ENCODE measurements at regions not wholly inside any gene's neighbourhood (a gene's known extent, or its start where the extent isn't known, plus 50 kb on each side); places are given as distances from the start of the nearest gene placed in this dataset.
"Not testable (repeated sequence)": the region's sequence is repeated elsewhere in the genome, so short reads cannot be mapped to it uniquely, and the experiment has no call there.

GRCh38 chr2:87685558-87685957, 62.3 kb upstream of the PLGLB2 start:
- not testable (repeated sequence) for H3K4me2 ChIP-seq (ENCODE audit: low read length, poor library complexity, severe bottlenecking); H3K4me3 ChIP-seq (ENCODE audit: insufficient read depth in 1 of 2, low read depth in 1 of 2, low read length in 2 of 2); H2BK15ac ChIP-seq (ENCODE audit: low read depth, poor library complexity, severe bottlenecking); H2BK5ac ChIP-seq (ENCODE audit: low read depth, low read length, poor library complexity, severe bottlenecking); H4K8ac ChIP-seq (ENCODE audit: low read length); H2AK5ac ChIP-seq (ENCODE audit: low read length, severe bottlenecking); H2BK12ac ChIP-seq (ENCODE audit: low read length in 2 of 2); H3K18ac ChIP-seq (ENCODE audit: low read depth in 1 of 2, low read length in 2 of 2); H4K91ac ChIP-seq (ENCODE audit: low read length); H3K4me1 ChIP-seq (ENCODE audit: control insufficient read depth, insufficient read depth, low read depth, low read length); H3K4ac ChIP-seq (ENCODE audit: low read depth in 1 of 2, low read length in 2 of 2); H3K36me3 ChIP-seq (ENCODE audit: control insufficient read depth in 1 of 2, insufficient read depth in 2 of 2, low read depth in 1 of 2, low read length in 2 of 2); H3K23ac ChIP-seq (ENCODE audit: low read length in 2 of 2); H2AFZ ChIP-seq (ENCODE audit: low read depth, low read length); DNase-seq; H3K14ac ChIP-seq (ENCODE audit: low read length in 2 of 2); H3K27ac ChIP-seq (ENCODE audit: low read length, poor library complexity, severe bottlenecking); H3K27me3 ChIP-seq (ENCODE audit: control insufficient read depth in 1 of 2, insufficient read depth in 1 of 2, low read length in 2 of 2); H3K79me1 ChIP-seq (replicated peaks; ENCODE audit: low read length, poor library complexity, severe bottlenecking); H3K9ac ChIP-seq (ENCODE audit: low read length); H3K9me3 ChIP-seq (ENCODE audit: control insufficient read depth, low read length); H2BK120ac ChIP-seq (ENCODE audit: low read depth, low read length)
- 100% methylated on average over 1 of the region's 11 CpGs for WGBS

- H3K79me1 ChIP-seq (replicated peaks; ENCODE audit: low read length, poor library complexity, severe bottlenecking); H4K8ac ChIP-seq (ENCODE audit: low read length); H2BK15ac ChIP-seq (ENCODE audit: low read depth, poor library complexity, severe bottlenecking); H3K4me3 ChIP-seq (ENCODE audit: insufficient read depth in 1 of 2, low read depth in 1 of 2, low read length in 2 of 2); H2BK5ac ChIP-seq (ENCODE audit: low read depth, low read length, poor library complexity, severe bottlenecking); H3K14ac ChIP-seq (ENCODE audit: low read length in 2 of 2); DNase-seq; H4K91ac ChIP-seq (ENCODE audit: low read length); H3K9me3 ChIP-seq (ENCODE audit: control insufficient read depth, low read length); H3K36me3 ChIP-seq (ENCODE audit: control insufficient read depth in 1 of 2, insufficient read depth in 2 of 2, low read depth in 1 of 2, low read length in 2 of 2); H3K27ac ChIP-seq (ENCODE audit: low read length, poor library complexity, severe bottlenecking); H3K27me3 ChIP-seq (ENCODE audit: control insufficient read depth in 1 of 2, insufficient read depth in 1 of 2, low read length in 2 of 2); H2AK5ac ChIP-seq (ENCODE audit: low read length, severe bottlenecking); H3K4me1 ChIP-seq (ENCODE audit: control insufficient read depth, insufficient read depth, low read depth, low read length); H2AFZ ChIP-seq (ENCODE audit: low read depth, low read length); H2BK12ac ChIP-seq (ENCODE audit: low read length in 2 of 2); H2BK120ac ChIP-seq (ENCODE audit: low read depth, low read length); H3K9ac ChIP-seq (ENCODE audit: low read length); H3K4me2 ChIP-seq (ENCODE audit: low read length, poor library complexity, severe bottlenecking); H3K23ac ChIP-seq (ENCODE audit: low read length in 2 of 2); H3K4ac ChIP-seq (ENCODE audit: low read depth in 1 of 2, low read length in 2 of 2); H3K18ac ChIP-seq (ENCODE audit: low read depth in 1 of 2, low read length in 2 of 2): not testable (repeated sequence)
- no CpG with 5 or more reads among the region's 7 CpGs for WGBS
These were observed 60.9 kb upstream of the PLGLB2 start for GRCh38 chr2:87686873-87687549.

GRCh38 chr2:87687550-87688270, 60.2 kb upstream of the PLGLB2 start:
- H2BK5ac ChIP-seq (ENCODE audit: low read depth, low read length, poor library complexity, severe bottlenecking); H3K14ac ChIP-seq (ENCODE audit: low read length in 2 of 2); H4K91ac ChIP-seq (ENCODE audit: low read length); H3K27me3 ChIP-seq (ENCODE audit: control insufficient read depth in 1 of 2, insufficient read depth in 1 of 2, low read length in 2 of 2); H2BK120ac ChIP-seq (ENCODE audit: low read depth, low read length); H2AK5ac ChIP-seq (ENCODE audit: low read length, severe bottlenecking); H3K27ac ChIP-seq (ENCODE audit: low read length, poor library complexity, severe bottlenecking); H3K18ac ChIP-seq (ENCODE audit: low read depth in 1 of 2, low read length in 2 of 2); H3K4me3 ChIP-seq (ENCODE audit: insufficient read depth in 1 of 2, low read depth in 1 of 2, low read length in 2 of 2); H2BK12ac ChIP-seq (ENCODE audit: low read length in 2 of 2); H3K4ac ChIP-seq (ENCODE audit: low read depth in 1 of 2, low read length in 2 of 2); H3K9me3 ChIP-seq (ENCODE audit: control insufficient read depth, low read length); H4K8ac ChIP-seq (ENCODE audit: low read length); H2AFZ ChIP-seq (ENCODE audit: low read depth, low read length); H3K79me1 ChIP-seq (replicated peaks; ENCODE audit: low read length, poor library complexity, severe bottlenecking); H3K9ac ChIP-seq (ENCODE audit: low read length); H3K4me1 ChIP-seq (ENCODE audit: control insufficient read depth, insufficient read depth, low read depth, low read length); H3K36me3 ChIP-seq (ENCODE audit: control insufficient read depth in 1 of 2, insufficient read depth in 2 of 2, low read depth in 1 of 2, low read length in 2 of 2); H3K23ac ChIP-seq (ENCODE audit: low read length in 2 of 2); H2BK15ac ChIP-seq (ENCODE audit: low read depth, poor library complexity, severe bottlenecking); H3K4me2 ChIP-seq (ENCODE audit: low read length, poor library complexity, severe bottlenecking): not testable (repeated sequence)
- DNase-seq = peak; percentile 76
- 38% methylated on average over 3 of the region's 7 CpGs for WGBS

GRCh38 chr2:87691899-87692592, 55.8 kb upstream of the PLGLB2 start:
- H3K79me1 ChIP-seq (replicated peaks; ENCODE audit: low read length, poor library complexity, severe bottlenecking); H3K4ac ChIP-seq (ENCODE audit: low read depth in 1 of 2, low read length in 2 of 2); H2BK12ac ChIP-seq (ENCODE audit: low read length in 2 of 2); H2AK5ac ChIP-seq (ENCODE audit: low read length, severe bottlenecking); H3K4me3 ChIP-seq (ENCODE audit: insufficient read depth in 1 of 2, low read depth in 1 of 2, low read length in 2 of 2); H4K8ac ChIP-seq (ENCODE audit: low read length); H2BK5ac ChIP-seq (ENCODE audit: low read depth, low read length, poor library complexity, severe bottlenecking); H3K4me2 ChIP-seq (ENCODE audit: low read length, poor library complexity, severe bottlenecking); DNase-seq; H3K36me3 ChIP-seq (ENCODE audit: control insufficient read depth in 1 of 2, insufficient read depth in 2 of 2, low read depth in 1 of 2, low read length in 2 of 2); H3K14ac ChIP-seq (ENCODE audit: low read length in 2 of 2); H3K27ac ChIP-seq (ENCODE audit: low read length, poor library complexity, severe bottlenecking); H2BK15ac ChIP-seq (ENCODE audit: low read depth, poor library complexity, severe bottlenecking); H2AFZ ChIP-seq (ENCODE audit: low read depth, low read length); H3K27me3 ChIP-seq (ENCODE audit: control insufficient read depth in 1 of 2, insufficient read depth in 1 of 2, low read length in 2 of 2); H3K18ac ChIP-seq (ENCODE audit: low read depth in 1 of 2, low read length in 2 of 2); H4K91ac ChIP-seq (ENCODE audit: low read length); H3K9me3 ChIP-seq (ENCODE audit: control insufficient read depth, low read length); H3K4me1 ChIP-seq (ENCODE audit: control insufficient read depth, insufficient read depth, low read depth, low read length); H3K9ac ChIP-seq (ENCODE audit: low read length); H3K23ac ChIP-seq (ENCODE audit: low read length in 2 of 2); H2BK120ac ChIP-seq (ENCODE audit: low read depth, low read length): not testable (repeated sequence)
- WGBS = no CpG with 5 or more reads among the region's 1 CpG

All from mesenchymal stem cell (in vitro differentiated cells and primary cell).